Ovary (tissue), 3 donors: ENCODE measurements at regions not wholly inside any gene's neighbourhood (a gene's known extent, or its start where the extent isn't known, plus 50 kb on each side); places are given as distances from the start of the nearest gene placed in this dataset.
"Not testable (repeated sequence)": the region's sequence is repeated elsewhere in the genome, so short reads cannot be mapped to it uniquely, and the experiment has no call there.

Experiments
- POLR2A ChIP-seq: fragments of 450-650 bp; IDR thresholded peaks from one replicate; pipeline ENCODE4 v1.6.1; 2017; ENCODE audit warnings: antibody characterized with exemption, mild to moderate bottlenecking, moderate library complexity
- TF ChIP-seq, protein P1 (sequence below), 3 donors: fragments of 450-650 bp in 2 of 3; fragments of 200-600 bp in 1 of 3; IDR thresholded peaks; one replicate each; pipeline versions ENCODE4 v1.5.1 to v1.8.0; 2016 to 2022; ENCODE audit warnings: antibody characterized with exemption in 3 of 3, mild to moderate bottlenecking in 1 of 3
- donor health status: DM: no; HTN: no; CAD: no.

DNA sequence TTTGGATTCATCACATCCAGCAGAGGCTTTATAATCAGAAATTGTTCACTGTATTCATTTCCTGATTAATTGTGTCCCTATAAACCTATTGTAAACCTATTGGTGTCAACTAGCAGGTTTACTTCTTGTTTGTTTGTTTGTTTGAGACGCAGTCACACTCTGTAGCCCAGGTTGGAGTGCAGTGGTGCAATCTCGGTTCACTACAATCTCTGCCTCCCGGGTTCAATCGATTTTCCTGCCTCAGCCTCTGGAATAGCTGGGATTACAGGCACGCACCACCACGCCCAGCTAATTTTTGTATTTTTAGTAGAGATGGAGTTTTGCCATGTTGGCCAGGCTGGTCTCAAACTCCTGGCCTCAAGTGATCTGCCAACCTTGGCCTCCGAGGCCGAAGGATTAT, 215.4 kb upstream of the ZNF385D start:
- TF ChIP-seq, protein P1, sequence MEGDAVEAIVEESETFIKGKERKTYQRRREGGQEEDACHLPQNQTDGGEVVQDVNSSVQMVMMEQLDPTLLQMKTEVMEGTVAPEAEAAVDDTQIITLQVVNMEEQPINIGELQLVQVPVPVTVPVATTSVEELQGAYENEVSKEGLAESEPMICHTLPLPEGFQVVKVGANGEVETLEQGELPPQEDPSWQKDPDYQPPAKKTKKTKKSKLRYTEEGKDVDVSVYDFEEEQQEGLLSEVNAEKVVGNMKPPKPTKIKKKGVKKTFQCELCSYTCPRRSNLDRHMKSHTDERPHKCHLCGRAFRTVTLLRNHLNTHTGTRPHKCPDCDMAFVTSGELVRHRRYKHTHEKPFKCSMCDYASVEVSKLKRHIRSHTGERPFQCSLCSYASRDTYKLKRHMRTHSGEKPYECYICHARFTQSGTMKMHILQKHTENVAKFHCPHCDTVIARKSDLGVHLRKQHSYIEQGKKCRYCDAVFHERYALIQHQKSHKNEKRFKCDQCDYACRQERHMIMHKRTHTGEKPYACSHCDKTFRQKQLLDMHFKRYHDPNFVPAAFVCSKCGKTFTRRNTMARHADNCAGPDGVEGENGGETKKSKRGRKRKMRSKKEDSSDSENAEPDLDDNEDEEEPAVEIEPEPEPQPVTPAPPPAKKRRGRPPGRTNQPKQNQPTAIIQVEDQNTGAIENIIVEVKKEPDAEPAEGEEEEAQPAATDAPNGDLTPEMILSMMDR (IDR thresholded peaks at IDR 0.05) = not testable (repeated sequence)
- TF ChIP-seq POLR2A = not testable (repeated sequence)
